ENCODE measurements at regions not wholly inside any gene's neighbourhood (a gene's known extent, or its start where the extent isn't known, plus 50 kb on each side); places are given as distances from the start of the nearest gene placed in this dataset.

DNA sequence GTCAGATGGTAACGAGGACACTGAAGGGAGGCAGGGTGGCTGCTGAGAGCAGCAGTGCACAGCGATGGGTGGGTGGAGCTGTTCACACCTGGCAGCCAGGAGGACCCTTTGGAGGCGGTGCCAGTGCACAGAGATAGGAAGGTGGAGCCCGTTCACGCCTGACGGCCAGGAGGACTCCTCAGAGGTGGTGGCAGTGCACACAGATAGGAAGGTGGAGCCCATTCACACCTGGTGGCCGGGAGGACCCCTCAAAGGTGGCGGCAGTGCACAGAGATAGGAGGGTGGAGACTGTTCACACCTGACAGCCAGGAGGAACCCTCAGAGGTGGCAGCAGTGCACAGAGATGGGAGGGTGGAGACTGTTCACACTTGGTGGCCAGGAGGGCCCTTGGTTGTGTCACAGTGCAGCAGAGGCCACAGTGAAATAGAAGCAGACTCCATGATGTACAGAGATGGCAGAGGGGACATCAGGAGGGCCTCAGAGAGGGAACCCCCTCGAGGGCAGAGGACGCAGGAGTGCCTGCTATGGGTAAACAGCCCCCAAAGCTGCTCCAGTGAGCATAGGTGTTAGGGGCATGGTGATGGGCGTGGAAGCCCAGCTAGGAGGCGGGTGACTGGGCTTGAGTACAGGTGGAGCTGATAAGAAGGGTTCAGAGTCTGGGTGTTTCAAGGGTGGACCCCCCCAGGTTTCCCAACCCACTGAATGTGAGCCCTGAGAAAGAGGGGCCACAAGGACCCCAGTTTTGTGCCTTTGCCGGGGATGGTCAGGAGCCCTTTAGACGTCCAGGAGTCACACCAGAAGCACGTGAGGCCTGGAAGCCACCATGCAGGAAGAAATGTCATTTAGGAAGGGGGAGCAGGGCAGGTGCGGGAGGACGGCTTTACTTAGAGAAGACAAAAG is 566.7 kb downstream of the BRD1 start:
- H3K27ac ChIP-seq (ENCODE audit: extremely low read depth, low read depth, low read length): no peak overlapping the region
- H3K9me3 ChIP-seq (ENCODE audit: control insufficient read depth, insufficient read depth, low read depth, low read length): no peaks in the 10 kb centered on the region
- TF ChIP-seq, protein P1, sequence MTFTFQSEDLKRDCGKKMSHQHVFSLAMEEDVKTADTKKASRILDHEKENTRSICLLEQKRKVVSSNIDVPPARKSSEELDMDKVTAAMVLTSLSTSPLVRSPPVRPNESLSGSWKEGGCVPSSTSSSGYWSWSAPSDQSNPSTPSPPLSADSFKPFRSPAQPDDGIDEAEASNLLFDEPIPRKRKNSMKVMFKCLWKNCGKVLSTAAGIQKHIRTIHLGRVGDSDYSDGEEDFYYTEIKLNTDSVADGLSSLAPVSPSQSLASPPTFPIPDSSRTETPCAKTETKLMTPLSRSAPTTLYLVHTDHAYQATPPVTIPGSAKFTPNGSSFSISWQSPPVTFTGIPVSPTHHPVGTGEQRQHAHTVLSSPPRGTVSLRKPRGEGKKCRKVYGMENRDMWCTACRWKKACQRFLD (tag by site-specific recombination; IDR thresholded peaks at IDR 0.05): no peak
- TF ChIP-seq GFI1B (tag by site-specific recombination; IDR thresholded peaks at IDR 0.05): no peak
- no peak for TF ChIP-seq ZNF549 (tag by site-specific recombination; IDR thresholded peaks at IDR 0.05)
- TF ChIP-seq, protein P2, sequence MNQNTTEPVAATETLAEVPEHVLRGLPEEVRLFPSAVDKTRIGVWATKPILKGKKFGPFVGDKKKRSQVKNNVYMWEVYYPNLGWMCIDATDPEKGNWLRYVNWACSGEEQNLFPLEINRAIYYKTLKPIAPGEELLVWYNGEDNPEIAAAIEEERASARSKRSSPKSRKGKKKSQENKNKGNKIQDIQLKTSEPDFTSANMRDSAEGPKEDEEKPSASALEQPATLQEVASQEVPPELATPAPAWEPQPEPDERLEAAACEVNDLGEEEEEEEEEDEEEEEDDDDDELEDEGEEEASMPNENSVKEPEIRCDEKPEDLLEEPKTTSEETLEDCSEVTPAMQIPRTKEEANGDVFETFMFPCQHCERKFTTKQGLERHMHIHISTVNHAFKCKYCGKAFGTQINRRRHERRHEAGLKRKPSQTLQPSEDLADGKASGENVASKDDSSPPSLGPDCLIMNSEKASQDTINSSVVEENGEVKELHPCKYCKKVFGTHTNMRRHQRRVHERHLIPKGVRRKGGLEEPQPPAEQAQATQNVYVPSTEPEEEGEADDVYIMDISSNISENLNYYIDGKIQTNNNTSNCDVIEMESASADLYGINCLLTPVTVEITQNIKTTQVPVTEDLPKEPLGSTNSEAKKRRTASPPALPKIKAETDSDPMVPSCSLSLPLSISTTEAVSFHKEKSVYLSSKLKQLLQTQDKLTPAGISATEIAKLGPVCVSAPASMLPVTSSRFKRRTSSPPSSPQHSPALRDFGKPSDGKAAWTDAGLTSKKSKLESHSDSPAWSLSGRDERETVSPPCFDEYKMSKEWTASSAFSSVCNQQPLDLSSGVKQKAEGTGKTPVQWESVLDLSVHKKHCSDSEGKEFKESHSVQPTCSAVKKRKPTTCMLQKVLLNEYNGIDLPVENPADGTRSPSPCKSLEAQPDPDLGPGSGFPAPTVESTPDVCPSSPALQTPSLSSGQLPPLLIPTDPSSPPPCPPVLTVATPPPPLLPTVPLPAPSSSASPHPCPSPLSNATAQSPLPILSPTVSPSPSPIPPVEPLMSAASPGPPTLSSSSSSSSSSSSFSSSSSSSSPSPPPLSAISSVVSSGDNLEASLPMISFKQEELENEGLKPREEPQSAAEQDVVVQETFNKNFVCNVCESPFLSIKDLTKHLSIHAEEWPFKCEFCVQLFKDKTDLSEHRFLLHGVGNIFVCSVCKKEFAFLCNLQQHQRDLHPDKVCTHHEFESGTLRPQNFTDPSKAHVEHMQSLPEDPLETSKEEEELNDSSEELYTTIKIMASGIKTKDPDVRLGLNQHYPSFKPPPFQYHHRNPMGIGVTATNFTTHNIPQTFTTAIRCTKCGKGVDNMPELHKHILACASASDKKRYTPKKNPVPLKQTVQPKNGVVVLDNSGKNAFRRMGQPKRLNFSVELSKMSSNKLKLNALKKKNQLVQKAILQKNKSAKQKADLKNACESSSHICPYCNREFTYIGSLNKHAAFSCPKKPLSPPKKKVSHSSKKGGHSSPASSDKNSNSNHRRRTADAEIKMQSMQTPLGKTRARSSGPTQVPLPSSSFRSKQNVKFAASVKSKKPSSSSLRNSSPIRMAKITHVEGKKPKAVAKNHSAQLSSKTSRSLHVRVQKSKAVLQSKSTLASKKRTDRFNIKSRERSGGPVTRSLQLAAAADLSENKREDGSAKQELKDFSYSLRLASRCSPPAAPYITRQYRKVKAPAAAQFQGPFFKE (tag by site-specific recombination; IDR thresholded peaks at IDR 0.05; ENCODE audit: borderline replicate concordance): no peak
- no peak for TF ChIP-seq ZNF792 (tag by site-specific recombination; IDR thresholded peaks at IDR 0.05)
- no peak for TF ChIP-seq ZNF529 (tag by site-specific recombination; IDR thresholded peaks at IDR 0.05; ENCODE audit: insufficient replicate concordance)
- TF ChIP-seq ZNF23 (tag by site-specific recombination; IDR thresholded peaks at IDR 0.05; ENCODE audit: borderline replicate concordance): no peak
- no peak for TF ChIP-seq ZFP3 (tag by site-specific recombination; IDR thresholded peaks at IDR 0.05; ENCODE audit: low read depth)
- TF ChIP-seq, protein P3, sequence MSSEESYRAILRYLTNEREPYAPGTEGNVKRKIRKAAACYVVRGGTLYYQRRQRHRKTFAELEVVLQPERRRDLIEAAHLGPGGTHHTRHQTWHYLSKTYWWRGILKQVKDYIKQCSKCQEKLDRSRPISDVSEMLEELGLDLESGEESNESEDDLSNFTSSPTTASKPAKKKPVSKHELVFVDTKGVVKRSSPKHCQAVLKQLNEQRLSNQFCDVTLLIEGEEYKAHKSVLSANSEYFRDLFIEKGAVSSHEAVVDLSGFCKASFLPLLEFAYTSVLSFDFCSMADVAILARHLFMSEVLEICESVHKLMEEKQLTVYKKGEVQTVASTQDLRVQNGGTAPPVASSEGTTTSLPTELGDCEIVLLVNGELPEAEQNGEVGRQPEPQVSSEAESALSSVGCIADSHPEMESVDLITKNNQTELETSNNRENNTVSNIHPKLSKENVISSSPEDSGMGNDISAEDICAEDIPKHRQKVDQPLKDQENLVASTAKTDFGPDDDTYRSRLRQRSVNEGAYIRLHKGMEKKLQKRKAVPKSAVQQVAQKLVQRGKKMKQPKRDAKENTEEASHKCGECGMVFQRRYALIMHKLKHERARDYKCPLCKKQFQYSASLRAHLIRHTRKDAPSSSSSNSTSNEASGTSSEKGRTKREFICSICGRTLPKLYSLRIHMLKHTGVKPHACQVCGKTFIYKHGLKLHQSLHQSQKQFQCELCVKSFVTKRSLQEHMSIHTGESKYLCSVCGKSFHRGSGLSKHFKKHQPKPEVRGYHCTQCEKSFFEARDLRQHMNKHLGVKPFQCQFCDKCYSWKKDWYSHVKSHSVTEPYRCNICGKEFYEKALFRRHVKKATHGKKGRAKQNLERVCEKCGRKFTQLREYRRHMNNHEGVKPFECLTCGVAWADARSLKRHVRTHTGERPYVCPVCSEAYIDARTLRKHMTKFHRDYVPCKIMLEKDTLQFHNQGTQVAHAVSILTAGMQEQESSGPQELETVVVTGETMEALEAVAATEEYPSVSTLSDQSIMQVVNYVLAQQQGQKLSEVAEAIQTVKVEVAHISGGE (tag by site-specific recombination; conservative IDR thresholded peaks at IDR 0.05; ENCODE audit: low read depth): no peak
- no peak for TF ChIP-seq RBAK (tag by site-specific recombination; IDR thresholded peaks at IDR 0.05)
- TF ChIP-seq, protein P4, sequence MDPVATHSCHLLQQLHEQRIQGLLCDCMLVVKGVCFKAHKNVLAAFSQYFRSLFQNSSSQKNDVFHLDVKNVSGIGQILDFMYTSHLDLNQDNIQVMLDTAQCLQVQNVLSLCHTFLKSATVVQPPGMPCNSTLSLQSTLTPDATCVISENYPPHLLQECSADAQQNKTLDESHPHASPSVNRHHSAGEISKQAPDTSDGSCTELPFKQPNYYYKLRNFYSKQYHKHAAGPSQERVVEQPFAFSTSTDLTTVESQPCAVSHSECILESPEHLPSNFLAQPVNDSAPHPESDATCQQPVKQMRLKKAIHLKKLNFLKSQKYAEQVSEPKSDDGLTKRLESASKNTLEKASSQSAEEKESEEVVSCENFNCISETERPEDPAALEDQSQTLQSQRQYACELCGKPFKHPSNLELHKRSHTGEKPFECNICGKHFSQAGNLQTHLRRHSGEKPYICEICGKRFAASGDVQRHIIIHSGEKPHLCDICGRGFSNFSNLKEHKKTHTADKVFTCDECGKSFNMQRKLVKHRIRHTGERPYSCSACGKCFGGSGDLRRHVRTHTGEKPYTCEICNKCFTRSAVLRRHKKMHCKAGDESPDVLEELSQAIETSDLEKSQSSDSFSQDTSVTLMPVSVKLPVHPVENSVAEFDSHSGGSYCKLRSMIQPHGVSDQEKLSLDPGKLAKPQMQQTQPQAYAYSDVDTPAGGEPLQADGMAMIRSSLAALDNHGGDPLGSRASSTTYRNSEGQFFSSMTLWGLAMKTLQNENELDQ (tag by site-specific recombination; IDR thresholded peaks at IDR 0.05; ENCODE audit: low read depth): no peak
- ChIA-PET CTCF (no interaction called here), POLR2A (no interaction called here)
- H3K4me3 ChIP-seq (ENCODE audit: low read depth, low read length): no peak overlapping the region
- H3K36me3 ChIP-seq (ENCODE audit: control insufficient read depth in 2 of 2, insufficient read depth in 1 of 2, low read length in 2 of 2): no peaks in the 10 kb centered on the region
- H3K4me1 ChIP-seq (ENCODE audit: control insufficient read depth, insufficient read depth, low read length): no peaks in the 10 kb centered on the region
